MM.1S (cell line): ENCODE measurements at regions not wholly inside any gene's neighbourhood (a gene's known extent, or its start where the extent isn't known, plus 50 kb on each side); places are given as distances from the start of the nearest gene placed in this dataset.

ENCODE experiments used
- DNase-seq: peaks from one replicate; pipeline ENCODE4 v3.0.0-alpha.2; 2015
- H2AFZ ChIP-seq: fragments of 300-600 bp; sonication (generic); 2 replicates; pipeline ENCODE4 v1.6.0; 2016; ENCODE audit warnings: antibody characterized with exemption, low read length
- H3F3A ChIP-seq: fragments of 300-600 bp; sonication (generic); 2 replicates; pipeline ENCODE4 v1.6.1; 2016; ENCODE audit warnings: mild to moderate bottlenecking, antibody characterized with exemption, low read length, moderate library complexity, mixed read lengths; ENCODE audit not compliant: insufficient read depth
- H3K27ac ChIP-seq: fragments of 300-600 bp; sonication (generic); 2 replicates; pipeline ENCODE4 v1.5.1; 2016; ENCODE audit warnings: mild to moderate bottlenecking, low read length
- H3K27me3 ChIP-seq: fragments of 300-600 bp; sonication (generic); replicated peaks from 2 replicates; pipeline ENCODE4 v1.6.0; 2016; ENCODE audit warnings: low read length; ENCODE audit not compliant: insufficient read depth
- H3K36me3 ChIP-seq: fragments of 300-600 bp; sonication (generic); replicated peaks from 2 replicates; pipeline ENCODE4 v1.6.1; 2016; ENCODE audit warnings: mild to moderate bottlenecking, low read length, mixed read lengths; ENCODE audit not compliant: insufficient read depth
- H3K4me1 ChIP-seq: fragments of 300-600 bp; sonication (generic); 2 replicates; pipeline ENCODE4 v1.6.1; 2016; ENCODE audit warnings: low read length, mixed read lengths
- H3K4me2 ChIP-seq: fragments of 300-600 bp; sonication (generic); 2 replicates; pipeline ENCODE4 v1.6.0; 2016; ENCODE audit warnings: low read depth, low read length
- H3K4me3 ChIP-seq: fragments of 300-600 bp; sonication (generic); 2 replicates; pipeline ENCODE4 v1.5.1; 2016; ENCODE audit warnings: low read length, mixed read lengths
- H3K79me2 ChIP-seq: fragments of 300-600 bp; sonication (generic); 2 replicates; pipeline ENCODE4 v1.6.1; 2016; ENCODE audit warnings: mixed run types, low read length, mixed read lengths
- H3K9ac ChIP-seq: fragments of 300-600 bp; sonication (generic); 2 replicates; pipeline ENCODE4 v1.6.1; 2016; ENCODE audit warnings: low read length, mixed read lengths
- H3K9me2 ChIP-seq: fragments of 300-600 bp; sonication (generic); replicated peaks from 2 replicates; pipeline ENCODE4 v1.6.1; 2016; ENCODE audit warnings: mild to moderate bottlenecking, low read length, mixed read lengths; ENCODE audit not compliant: insufficient read depth
- H3K9me3 ChIP-seq: fragments of 300-600 bp; sonication (generic); replicated peaks from 2 replicates; pipeline ENCODE4 v1.6.1; 2016; ENCODE audit warnings: mild to moderate bottlenecking, low read length, mixed read lengths; ENCODE audit not compliant: insufficient read depth
- H4K20me1 ChIP-seq: fragments of 300-600 bp; sonication (generic); 2 replicates; pipeline ENCODE4 v1.6.1; 2016; ENCODE audit warnings: mild to moderate bottlenecking, low read length, moderate library complexity, mixed read lengths; ENCODE audit not compliant: insufficient read depth
- CTCF ChIP-seq: fragments of 300-600 bp; sonication (generic); IDR thresholded peaks from 2 replicates; pipeline ENCODE4 v1.5.1; 2016; ENCODE audit warnings: antibody characterized with exemption, low read length, mixed read lengths
- EZH2 ChIP-seq: fragments of 300-600 bp; sonication (generic); optimal IDR thresholded peaks from 2 replicates; pipeline ENCODE3; 2017; ENCODE audit warnings: low read depth, mild to moderate bottlenecking, antibody characterized with exemption, low read length, mixed read lengths
- EZH2phosphoT487 ChIP-seq: fragments of 300-600 bp; sonication (generic); IDR thresholded peaks from 2 replicates; pipeline ENCODE4 v1.6.1; 2018; ENCODE audit warnings: antibody characterized with exemption, low read length

GRCh38 chr11:119910051-119910450 is 181.1 kb upstream of the NECTIN1 start:
- Histone ChIP-seq H3K27me3 (peaks cover 19% of the 10 kb centered on the region; the same call in 1 of the 2 replicates), H3K79me2 (no peaks in the 10 kb centered on the region), H4K20me1 (no peaks in the 10 kb centered on the region), H2AFZ (no peak overlapping the region), H3K27ac (no peak overlapping the region), H3K36me3 (no peaks in the 10 kb centered on the region), H3K9ac (no peak overlapping the region), H3K9me3 (no peaks in the 10 kb centered on the region), H3K4me3 (no peak overlapping the region), H3K9me2 (no peaks in the 10 kb centered on the region), H3K4me1 (no peaks in the 10 kb centered on the region), H3F3A (no peaks in the 10 kb centered on the region), H3K4me2 (no peak overlapping the region)
- DNase-seq = no peak
- TF ChIP-seq EZH2 (no peak), CTCF (no peak), EZH2phosphoT487 (no peak)

- no peak overlapping the region for H2AFZ ChIP-seq
- no peak overlapping the region for H3K4me2 ChIP-seq
- DNase-seq = no peak
- no peaks in the 10 kb centered on the region for H4K20me1 ChIP-seq
- H3K79me2 ChIP-seq = no peaks in the 10 kb centered on the region
- peaks cover 19% of the 10 kb centered on the region; the same call in 1 of the 2 replicates for H3K27me3 ChIP-seq
- H3K4me3 ChIP-seq = no peak overlapping the region
- no peaks in the 10 kb centered on the region for H3K9me2 ChIP-seq
- no peaks in the 10 kb centered on the region for H3K4me1 ChIP-seq
- TF ChIP-seq CTCF = no peak
- TF ChIP-seq EZH2 = no peak
- TF ChIP-seq EZH2phosphoT487 = no peak
- no peaks in the 10 kb centered on the region for H3K9me3 ChIP-seq
- no peak overlapping the region for H3K9ac ChIP-seq
- no peaks in the 10 kb centered on the region for H3F3A ChIP-seq
- no peak overlapping the region for H3K27ac ChIP-seq
- no peaks in the 10 kb centered on the region for H3K36me3 ChIP-seq
These were observed 180.5 kb upstream of the NECTIN1 start for GRCh38 chr11:119909495-119909894.

- Histone ChIP-seq H3K27me3 (peaks cover 19% of the 10 kb centered on the region; the same call in 1 of the 2 replicates), H3K4me2 (no peak overlapping the region), H3K79me2 (no peaks in the 10 kb centered on the region), H3K4me3 (no peak overlapping the region), H2AFZ (no peak overlapping the region), H3K9ac (no peak overlapping the region), H3F3A (no peaks in the 10 kb centered on the region), H3K4me1 (no peaks in the 10 kb centered on the region), H4K20me1 (no peaks in the 10 kb centered on the region), H3K9me2 (no peaks in the 10 kb centered on the region), H3K9me3 (no peaks in the 10 kb centered on the region), H3K36me3 (no peaks in the 10 kb centered on the region), H3K27ac (no peak overlapping the region)
- TF ChIP-seq EZH2 = no peak
- no peak for TF ChIP-seq EZH2phosphoT487
- TF ChIP-seq CTCF = no peak
- DNase-seq = no peak
These were observed 180.1 kb upstream of the NECTIN1 start for GRCh38 chr11:119909077-119909476.
